ENCODE measurements at regions not wholly inside any gene's neighbourhood (a gene's known extent, or its start where the extent isn't known, plus 50 kb on each side); places are given as distances from the start of the nearest gene placed in this dataset.
"Not testable (repeated sequence)": the region's sequence is repeated elsewhere in the genome, so short reads cannot be mapped to it uniquely, and the experiment has no call there.

DNA sequence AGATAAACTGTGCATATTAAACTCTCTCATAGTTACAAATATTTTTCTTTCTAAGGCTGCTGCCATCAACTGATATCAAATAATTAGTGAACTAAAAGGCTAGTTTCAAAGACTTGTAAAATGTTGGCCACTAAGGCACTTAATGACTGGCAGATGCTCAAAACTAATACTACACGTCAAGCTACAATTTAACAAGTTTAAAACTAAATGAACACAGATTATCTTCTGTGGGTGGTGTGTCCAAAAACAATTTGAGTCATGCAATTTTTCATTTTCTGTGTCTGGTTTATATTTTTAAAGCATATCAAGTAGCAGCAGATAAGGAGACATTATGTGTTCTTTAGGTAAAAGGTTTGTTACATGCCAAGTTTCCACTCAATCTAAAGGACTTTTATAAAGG, 665.1 kb downstream of the EFNA5 start:
- no peak overlapping the region for H3K4me3 Mint-ChIP-seq (ENCODE audit: unreplicated experiment)
- intact Hi-C loops (cut with micrococcal nuclease) = no loop called here
- POLR2A ChIA-PET = no interaction called here
- DNase-seq (ENCODE audit: unreplicated experiment) = no peak
- no peaks in the 10 kb centered on the region for H3K9me3 Mint-ChIP-seq (ENCODE audit: unreplicated experiment)
- H3K27me3 Mint-ChIP-seq (ENCODE audit: insufficient read depth, unreplicated experiment) = no peaks in the 10 kb centered on the region
- CTCF ChIA-PET = interaction anchor here (0.5 kb wide), 1 partner anchor 51 kb away, joined by 3 read pairs; no protein-coding TSS in a partner anchor
- no TSS peak for BruUV-seq (replicated peaks)
- TF ChIP-seq, protein P1, sequence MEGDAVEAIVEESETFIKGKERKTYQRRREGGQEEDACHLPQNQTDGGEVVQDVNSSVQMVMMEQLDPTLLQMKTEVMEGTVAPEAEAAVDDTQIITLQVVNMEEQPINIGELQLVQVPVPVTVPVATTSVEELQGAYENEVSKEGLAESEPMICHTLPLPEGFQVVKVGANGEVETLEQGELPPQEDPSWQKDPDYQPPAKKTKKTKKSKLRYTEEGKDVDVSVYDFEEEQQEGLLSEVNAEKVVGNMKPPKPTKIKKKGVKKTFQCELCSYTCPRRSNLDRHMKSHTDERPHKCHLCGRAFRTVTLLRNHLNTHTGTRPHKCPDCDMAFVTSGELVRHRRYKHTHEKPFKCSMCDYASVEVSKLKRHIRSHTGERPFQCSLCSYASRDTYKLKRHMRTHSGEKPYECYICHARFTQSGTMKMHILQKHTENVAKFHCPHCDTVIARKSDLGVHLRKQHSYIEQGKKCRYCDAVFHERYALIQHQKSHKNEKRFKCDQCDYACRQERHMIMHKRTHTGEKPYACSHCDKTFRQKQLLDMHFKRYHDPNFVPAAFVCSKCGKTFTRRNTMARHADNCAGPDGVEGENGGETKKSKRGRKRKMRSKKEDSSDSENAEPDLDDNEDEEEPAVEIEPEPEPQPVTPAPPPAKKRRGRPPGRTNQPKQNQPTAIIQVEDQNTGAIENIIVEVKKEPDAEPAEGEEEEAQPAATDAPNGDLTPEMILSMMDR (IDR thresholded peaks at IDR 0.05; ENCODE audit: unreplicated experiment) = no peak
- no peak overlapping the region for H3K27ac Mint-ChIP-seq (ENCODE audit: low read depth, unreplicated experiment)
- no peaks in the 10 kb centered on the region for H3K36me3 Mint-ChIP-seq (ENCODE audit: insufficient read depth, unreplicated experiment)
- H3K4me1 Mint-ChIP-seq (ENCODE audit: insufficient read depth, unreplicated experiment) = no peaks in the 10 kb centered on the region

DNA sequence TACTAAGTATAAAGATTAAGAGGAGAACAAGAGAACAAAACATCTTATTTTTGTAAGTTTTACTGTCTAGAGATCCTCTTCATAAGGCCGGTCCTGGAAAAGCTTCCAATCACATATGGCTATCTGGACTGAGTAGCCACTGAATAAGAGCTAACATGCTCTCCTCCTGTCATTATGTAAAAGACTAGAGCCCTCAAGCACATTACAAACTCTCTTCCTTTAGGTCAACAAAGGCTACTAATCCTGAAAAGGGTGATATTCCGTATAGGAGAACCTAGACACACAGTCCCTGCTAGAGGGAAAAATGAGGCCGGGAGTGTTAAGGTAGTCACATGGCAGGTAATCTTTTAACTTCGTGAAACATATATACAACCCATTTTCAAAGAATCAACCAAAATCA, 665.6 kb downstream of the EFNA5 start:
- Mint-ChIP-seq H3K27ac (ENCODE audit: low read depth, unreplicated experiment) (no peak overlapping the region), H3K27me3 (ENCODE audit: insufficient read depth, unreplicated experiment) (no peaks in the 10 kb centered on the region), H3K4me1 (ENCODE audit: insufficient read depth, unreplicated experiment) (no peaks in the 10 kb centered on the region), H3K4me3 (ENCODE audit: unreplicated experiment) (no peak overlapping the region), H3K36me3 (ENCODE audit: insufficient read depth, unreplicated experiment) (no peaks in the 10 kb centered on the region), H3K9me3 (ENCODE audit: unreplicated experiment) (no peaks in the 10 kb centered on the region)
- DNase-seq (ENCODE audit: unreplicated experiment) = no peak
- TF ChIP-seq, protein P1 (IDR thresholded peaks at IDR 0.05; ENCODE audit: unreplicated experiment) = no peak
- ChIA-PET CTCF (interaction anchor here (0.6 kb wide), 1 partner anchor 797 kb away, joined by 4 read pairs; no protein-coding TSS in a partner anchor), POLR2A (no interaction called here)
- no TSS peak for BruUV-seq (replicated peaks)
- intact Hi-C loops (cut with micrococcal nuclease) = no loop called here

DNA sequence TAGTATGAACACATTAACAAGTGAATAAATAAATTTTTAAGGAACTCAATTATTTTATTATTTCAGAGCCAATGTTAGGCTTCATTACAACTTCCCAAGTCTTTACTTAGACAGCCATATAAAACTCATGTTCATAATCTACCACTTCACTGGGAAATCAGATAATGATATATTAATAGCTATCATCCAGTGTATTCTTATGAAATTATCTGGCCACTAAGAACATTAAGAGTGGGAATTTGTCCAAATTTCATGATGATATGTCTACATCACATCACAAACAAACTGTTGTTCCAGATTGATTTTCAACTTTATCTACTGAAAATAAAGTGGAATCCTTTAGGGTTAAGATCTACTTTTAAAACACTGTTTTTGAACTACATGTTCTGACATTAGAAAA, 668.6 kb downstream of the EFNA5 start:
- DNase-seq (ENCODE audit: unreplicated experiment) = no peak
- Mint-ChIP-seq H3K36me3 (ENCODE audit: insufficient read depth, unreplicated experiment) (no peaks in the 10 kb centered on the region), H3K4me1 (ENCODE audit: insufficient read depth, unreplicated experiment) (no peaks in the 10 kb centered on the region), H3K9me3 (ENCODE audit: unreplicated experiment) (peaks cover 4% of the 10 kb centered on the region), H3K27ac (ENCODE audit: low read depth, unreplicated experiment) (no peak overlapping the region), H3K27me3 (ENCODE audit: insufficient read depth, unreplicated experiment) (no peaks in the 10 kb centered on the region), H3K4me3 (ENCODE audit: unreplicated experiment) (no peak overlapping the region)
- TF ChIP-seq, protein P1 (IDR thresholded peaks at IDR 0.05; ENCODE audit: unreplicated experiment) = no peak
- ChIA-PET POLR2A (no interaction called here), CTCF (no interaction called here)
- intact Hi-C loops (cut with micrococcal nuclease) = no loop called here
- BruUV-seq (replicated peaks) = no TSS peak

DNA sequence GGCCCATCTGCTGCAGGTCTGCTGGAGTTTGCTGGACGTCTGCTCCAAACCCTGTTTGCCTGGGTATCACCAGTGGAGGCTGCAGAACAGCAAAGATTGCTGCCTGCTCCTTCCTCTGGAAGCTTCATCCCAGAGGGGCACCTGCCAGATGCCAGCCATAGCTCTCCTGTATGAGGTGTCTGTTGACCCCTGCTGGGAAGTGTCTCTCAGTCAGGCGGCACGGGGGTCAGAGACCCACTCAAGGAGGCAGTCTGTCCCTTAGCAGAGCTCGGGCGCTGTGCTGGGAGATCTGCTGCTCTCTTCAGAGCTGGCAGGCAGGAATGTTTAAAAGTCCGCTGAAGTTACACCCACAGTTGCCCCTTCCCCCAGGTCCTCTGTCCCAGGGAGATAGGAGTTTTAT, 671.2 kb downstream of the EFNA5 start:
- not testable (repeated sequence) for H3K4me3 Mint-ChIP-seq (ENCODE audit: unreplicated experiment)

DNA sequence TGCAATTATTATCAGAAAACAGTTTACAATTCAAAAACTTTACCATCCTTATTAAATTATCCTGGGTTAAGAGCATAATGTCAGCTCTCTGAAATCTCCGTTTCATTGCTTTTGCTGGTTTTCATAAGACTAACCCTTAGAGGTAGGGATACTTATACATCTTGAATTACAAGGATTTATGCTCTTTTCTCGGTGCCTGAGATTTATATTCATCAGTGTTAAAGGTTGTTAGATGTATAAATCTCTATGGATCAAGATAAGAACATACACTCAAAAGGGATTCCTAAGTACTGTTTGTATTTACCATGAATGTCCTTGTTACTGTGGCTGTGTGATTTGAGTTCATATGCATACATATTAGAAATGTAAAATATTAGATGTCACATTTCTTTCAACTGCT, 684.7 kb downstream of the EFNA5 start:
- intact Hi-C loops (cut with micrococcal nuclease) = no loop called here
- Mint-ChIP-seq H3K27me3 (ENCODE audit: insufficient read depth, unreplicated experiment) (no peaks in the 10 kb centered on the region), H3K36me3 (ENCODE audit: insufficient read depth, unreplicated experiment) (no peaks in the 10 kb centered on the region), H3K4me3 (ENCODE audit: unreplicated experiment) (no peak overlapping the region), H3K4me1 (ENCODE audit: insufficient read depth, unreplicated experiment) (no peaks in the 10 kb centered on the region), H3K27ac (ENCODE audit: low read depth, unreplicated experiment) (no peak overlapping the region), H3K9me3 (ENCODE audit: unreplicated experiment) (no peaks in the 10 kb centered on the region)
- DNase-seq (ENCODE audit: unreplicated experiment) = no peak
- BruUV-seq (replicated peaks) = no TSS peak
- ChIA-PET POLR2A (no interaction called here), CTCF (interaction anchor here (0.6 kb wide), 1 partner anchor 159 kb away, joined by 3 read pairs; no protein-coding TSS in a partner anchor)
- TF ChIP-seq, protein P1 (IDR thresholded peaks at IDR 0.05; ENCODE audit: unreplicated experiment) = no peak

More for the DNA sequence above, 671.2 kb downstream of the EFNA5 start:
- BruUV-seq (replicated peaks); H3K27ac Mint-ChIP-seq (ENCODE audit: low read depth, unreplicated experiment); CTCF ChIA-PET; H3K27me3 Mint-ChIP-seq (ENCODE audit: insufficient read depth, unreplicated experiment); intact Hi-C loops (cut with micrococcal nuclease); H3K36me3 Mint-ChIP-seq (ENCODE audit: insufficient read depth, unreplicated experiment); DNase-seq (ENCODE audit: unreplicated experiment); H3K4me1 Mint-ChIP-seq (ENCODE audit: insufficient read depth, unreplicated experiment): not testable (repeated sequence)
- peaks cover 16% of the 10 kb centered on the region for H3K9me3 Mint-ChIP-seq (ENCODE audit: unreplicated experiment)
- POLR2A ChIA-PET = interaction anchor here (1.1 kb wide), 1 partner anchor 29 kb away, joined by 3 read pairs; no protein-coding TSS in a partner anchor

Measured in MCF 10A (cell line).